SK-N-SH treated with all-trans-retinoic acid at 6 μM for 48 hours (cell line): ENCODE measurements at regions not wholly inside any gene's neighbourhood (a gene's known extent, or its start where the extent isn't known, plus 50 kb on each side); places are given as distances from the start of the nearest gene placed in this dataset.
"Not testable (repeated sequence)": the region's sequence is repeated elsewhere in the genome, so short reads cannot be mapped to it uniquely, and the experiment has no call there.

ENCODE experiments used
- ATAC-seq: fragments of 200-7000 bp; cut with Tn5 transposase; 3 replicates; pipeline ENCODE4 v1.9.1; 2020; ENCODE audit warnings: mild to moderate bottlenecking, moderate library complexity
- ARNTL ChIP-seq: fragments of 450-650 bp; formaldehyde crosslinking; IDR thresholded peaks from 2 replicates; pipeline ENCODE4 v1.5.0; 2020; ENCODE audit warnings: low read depth, mild to moderate bottlenecking, moderate library complexity, borderline replicate concordance
- BACH2 ChIP-seq: fragments of 250-450 bp; sonication (Bioruptor Pico); IDR thresholded peaks from 2 replicates; pipeline ENCODE4 v1.9.0; 2021; ENCODE audit warnings: mild to moderate bottlenecking, borderline replicate concordance
- CSDC2 ChIP-seq: fragments of 250-450 bp; sonication (Bioruptor Pico); IDR thresholded peaks from 2 replicates; pipeline ENCODE4 v1.5.0; 2020; ENCODE audit warnings: mild to moderate bottlenecking, moderate library complexity
- ESRRG ChIP-seq: fragments of 250-450 bp; sonication (Bioruptor Pico); IDR thresholded peaks from 2 replicates; pipeline ENCODE4 v1.6.1; 2021; ENCODE audit warnings: mild to moderate bottlenecking
- GLIS3 ChIP-seq: fragments of 250-450 bp; sonication (Bioruptor Pico); IDR thresholded peaks from 2 replicates; pipeline ENCODE4 v1.5.0; 2020; ENCODE audit warnings: mild to moderate bottlenecking, moderate library complexity
- ISL1 ChIP-seq: fragments of 250-450 bp; sonication (Bioruptor Pico); IDR thresholded peaks from 2 replicates; pipeline ENCODE4 v2.1.2; 2022; ENCODE audit warnings: mild to moderate bottlenecking, moderate library complexity
- OSR1 ChIP-seq: fragments of 250-450 bp; sonication (Bioruptor Pico); IDR thresholded peaks from 2 replicates; pipeline ENCODE4 v1.8.0; 2022; ENCODE audit warnings: moderate library complexity, mild to moderate bottlenecking, inconsistent platforms
- PPARA ChIP-seq: fragments of 250-450 bp; sonication (Bioruptor Pico); IDR thresholded peaks from 2 replicates; pipeline ENCODE4 v1.5.0; 2020; ENCODE audit warnings: mild to moderate bottlenecking, borderline replicate concordance
- RARB ChIP-seq: fragments of 250-450 bp; sonication (Bioruptor Pico); IDR thresholded peaks from 2 replicates; pipeline ENCODE4 v1.8.0; 2021; ENCODE audit warnings: mild to moderate bottlenecking, moderate library complexity
- SNAI2 ChIP-seq: fragments of 250-450 bp; sonication (Bioruptor Pico); IDR thresholded peaks from 2 replicates; pipeline ENCODE4 v1.5.0; 2020; ENCODE audit warnings: mild to moderate bottlenecking, moderate library complexity
- TOX ChIP-seq: fragments of 250-450 bp; sonication (Bioruptor Pico); IDR thresholded peaks from 2 replicates; pipeline ENCODE4 v1.8.0; 2021; ENCODE audit warnings: mild to moderate bottlenecking, moderate library complexity, borderline replicate concordance
- ZC3H10 ChIP-seq: fragments of 250-450 bp; sonication (Bioruptor Pico); IDR thresholded peaks from 2 replicates; pipeline ENCODE4 v1.5.1; 2021; ENCODE audit warnings: mild to moderate bottlenecking, moderate library complexity
- ZFP3 ChIP-seq: fragments of 250-450 bp; sonication (Bioruptor Pico); IDR thresholded peaks from 2 replicates; pipeline ENCODE4 v1.5.0; 2020; ENCODE audit warnings: mild to moderate bottlenecking, moderate library complexity
- ZFP30 ChIP-seq: fragments of 450-650 bp; formaldehyde crosslinking; IDR thresholded peaks from 2 replicates; pipeline ENCODE4 v1.5.0; 2022; ENCODE audit warnings: mild to moderate bottlenecking, moderate library complexity
- ZNF565 ChIP-seq: fragments of 450-650 bp; formaldehyde crosslinking; conservative IDR thresholded peaks from 2 replicates; pipeline ENCODE4 v1.5.0; 2020; ENCODE audit warnings: low read depth, mild to moderate bottlenecking, moderate library complexity
- ZNF70 ChIP-seq: fragments of 450-650 bp; formaldehyde crosslinking; IDR thresholded peaks from 2 replicates; pipeline ENCODE4 v1.5.0; 2020; ENCODE audit warnings: mild to moderate bottlenecking, moderate library complexity
- ZNF8 ChIP-seq: fragments of 450-650 bp; formaldehyde crosslinking; IDR thresholded peaks from 2 replicates; pipeline ENCODE4 v1.5.0; 2020; ENCODE audit warnings: mild to moderate bottlenecking, moderate library complexity
- TF ChIP-seq, protein P1 (sequence below): fragments of 250-450 bp; sonication (Bioruptor Pico); IDR thresholded peaks from 2 replicates; pipeline ENCODE4 v1.5.1; 2020; ENCODE audit warnings: low read depth, mild to moderate bottlenecking, moderate library complexity
- TF ChIP-seq, protein P2 (sequence below): fragments of 250-450 bp; sonication (Bioruptor Pico); IDR thresholded peaks from 2 replicates; pipeline ENCODE4 v1.5.0; 2020; ENCODE audit warnings: mild to moderate bottlenecking, moderate library complexity
- TF ChIP-seq, protein P3 (sequence below): fragments of 250-450 bp; sonication (Bioruptor Pico); IDR thresholded peaks from 2 replicates; pipeline ENCODE4 v1.5.1; 2021; ENCODE audit warnings: mild to moderate bottlenecking, moderate library complexity
- TF ChIP-seq, protein P4 (sequence below): fragments of 250-450 bp; sonication (Bioruptor Pico); IDR thresholded peaks from 2 replicates; pipeline ENCODE4 v1.8.0; 2020; ENCODE audit warnings: mild to moderate bottlenecking, moderate library complexity, borderline replicate concordance

DNA sequence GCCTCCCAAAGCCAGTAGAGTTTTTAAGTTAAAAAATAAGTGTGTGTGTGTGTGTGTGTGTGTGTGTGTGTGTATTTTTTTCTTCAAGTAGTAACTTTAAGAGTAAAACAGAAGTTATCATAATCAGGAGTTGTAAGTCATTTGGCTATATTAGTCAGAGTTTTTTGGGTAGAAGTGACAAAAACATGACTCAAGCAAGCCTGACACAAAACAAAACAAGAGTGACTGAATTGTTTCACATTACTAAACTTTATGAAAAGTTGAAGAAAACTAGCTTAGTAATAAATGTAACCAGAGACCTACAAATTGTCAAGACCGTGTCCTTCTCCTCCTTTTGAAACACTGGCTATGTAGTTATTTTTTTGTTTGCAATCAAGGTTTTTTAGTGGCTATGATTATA is 738.0 kb upstream of the PITX2 start:
- TF ChIP-seq, protein P1, sequence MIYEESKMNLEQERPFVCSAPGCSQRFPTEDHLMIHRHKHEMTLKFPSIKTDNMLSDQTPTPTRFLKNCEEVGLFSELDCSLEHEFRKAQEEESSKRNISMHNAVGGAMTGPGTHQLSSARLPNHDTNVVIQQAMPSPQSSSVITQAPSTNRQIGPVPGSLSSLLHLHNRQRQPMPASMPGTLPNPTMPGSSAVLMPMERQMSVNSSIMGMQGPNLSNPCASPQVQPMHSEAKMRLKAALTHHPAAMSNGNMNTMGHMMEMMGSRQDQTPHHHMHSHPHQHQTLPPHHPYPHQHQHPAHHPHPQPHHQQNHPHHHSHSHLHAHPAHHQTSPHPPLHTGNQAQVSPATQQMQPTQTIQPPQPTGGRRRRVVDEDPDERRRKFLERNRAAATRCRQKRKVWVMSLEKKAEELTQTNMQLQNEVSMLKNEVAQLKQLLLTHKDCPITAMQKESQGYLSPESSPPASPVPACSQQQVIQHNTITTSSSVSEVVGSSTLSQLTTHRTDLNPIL (CRISPR knock-in tag): no peak
- TF ChIP-seq OSR1: no peak
- TF ChIP-seq CSDC2: no peak
- TF ChIP-seq SNAI2 (CRISPR knock-in tag): no peak
- no peak for TF ChIP-seq BACH2 (CRISPR knock-in tag)
- TF ChIP-seq, protein P2, sequence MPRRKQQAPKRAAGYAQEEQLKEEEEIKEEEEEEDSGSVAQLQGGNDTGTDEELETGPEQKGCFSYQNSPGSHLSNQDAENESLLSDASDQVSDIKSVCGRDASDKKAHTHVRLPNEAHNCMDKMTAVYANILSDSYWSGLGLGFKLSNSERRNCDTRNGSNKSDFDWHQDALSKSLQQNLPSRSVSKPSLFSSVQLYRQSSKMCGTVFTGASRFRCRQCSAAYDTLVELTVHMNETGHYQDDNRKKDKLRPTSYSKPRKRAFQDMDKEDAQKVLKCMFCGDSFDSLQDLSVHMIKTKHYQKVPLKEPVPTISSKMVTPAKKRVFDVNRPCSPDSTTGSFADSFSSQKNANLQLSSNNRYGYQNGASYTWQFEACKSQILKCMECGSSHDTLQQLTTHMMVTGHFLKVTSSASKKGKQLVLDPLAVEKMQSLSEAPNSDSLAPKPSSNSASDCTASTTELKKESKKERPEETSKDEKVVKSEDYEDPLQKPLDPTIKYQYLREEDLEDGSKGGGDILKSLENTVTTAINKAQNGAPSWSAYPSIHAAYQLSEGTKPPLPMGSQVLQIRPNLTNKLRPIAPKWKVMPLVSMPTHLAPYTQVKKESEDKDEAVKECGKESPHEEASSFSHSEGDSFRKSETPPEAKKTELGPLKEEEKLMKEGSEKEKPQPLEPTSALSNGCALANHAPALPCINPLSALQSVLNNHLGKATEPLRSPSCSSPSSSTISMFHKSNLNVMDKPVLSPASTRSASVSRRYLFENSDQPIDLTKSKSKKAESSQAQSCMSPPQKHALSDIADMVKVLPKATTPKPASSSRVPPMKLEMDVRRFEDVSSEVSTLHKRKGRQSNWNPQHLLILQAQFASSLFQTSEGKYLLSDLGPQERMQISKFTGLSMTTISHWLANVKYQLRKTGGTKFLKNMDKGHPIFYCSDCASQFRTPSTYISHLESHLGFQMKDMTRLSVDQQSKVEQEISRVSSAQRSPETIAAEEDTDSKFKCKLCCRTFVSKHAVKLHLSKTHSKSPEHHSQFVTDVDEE: no peak
- no peak for TF ChIP-seq ESRRG
- TF ChIP-seq ZNF8 (CRISPR knock-in tag): no peak
- no peak for TF ChIP-seq ZNF70 (CRISPR knock-in tag)
- TF ChIP-seq PPARA (CRISPR knock-in tag): no peak
- no peak for TF ChIP-seq TOX (CRISPR knock-in tag)
- TF ChIP-seq, protein P3, sequence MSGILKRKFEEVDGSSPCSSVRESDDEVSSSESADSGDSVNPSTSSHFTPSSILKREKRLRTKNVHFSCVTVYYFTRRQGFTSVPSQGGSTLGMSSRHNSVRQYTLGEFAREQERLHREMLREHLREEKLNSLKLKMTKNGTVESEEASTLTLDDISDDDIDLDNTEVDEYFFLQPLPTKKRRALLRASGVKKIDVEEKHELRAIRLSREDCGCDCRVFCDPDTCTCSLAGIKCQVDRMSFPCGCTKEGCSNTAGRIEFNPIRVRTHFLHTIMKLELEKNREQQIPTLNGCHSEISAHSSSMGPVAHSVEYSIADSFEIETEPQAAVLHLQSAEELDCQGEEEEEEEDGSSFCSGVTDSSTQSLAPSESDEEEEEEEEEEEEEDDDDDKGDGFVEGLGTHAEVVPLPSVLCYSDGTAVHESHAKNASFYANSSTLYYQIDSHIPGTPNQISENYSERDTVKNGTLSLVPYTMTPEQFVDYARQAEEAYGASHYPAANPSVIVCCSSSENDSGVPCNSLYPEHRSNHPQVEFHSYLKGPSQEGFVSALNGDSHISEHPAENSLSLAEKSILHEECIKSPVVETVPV (CRISPR knock-in tag): no peak
- no peak for TF ChIP-seq ISL1 (CRISPR knock-in tag)
- TF ChIP-seq ZC3H10: no peak
- TF ChIP-seq RARB (CRISPR knock-in tag): no peak
- no peak for ATAC-seq

DNA sequence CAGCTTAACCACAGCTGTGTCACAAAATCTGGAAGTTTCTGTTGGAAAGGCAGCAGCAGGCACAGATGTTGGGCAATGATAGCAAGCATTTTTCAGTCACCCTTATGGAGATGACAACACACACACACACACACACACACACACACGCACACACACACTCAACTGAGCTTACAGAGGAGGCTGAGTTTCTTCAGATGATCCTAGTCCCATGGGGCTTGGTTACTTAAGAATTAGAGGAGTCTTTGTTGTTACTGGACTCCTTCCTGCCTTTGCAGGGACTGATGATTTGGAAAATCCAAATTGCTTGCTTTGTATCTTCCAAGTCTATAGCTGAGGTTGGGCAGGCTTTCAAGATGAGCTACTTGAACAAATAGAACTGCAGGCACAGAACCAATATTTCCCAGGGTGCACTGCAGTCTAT is 740.1 kb upstream of the PITX2 start:
- no peak for TF ChIP-seq PPARA (CRISPR knock-in tag)
- TF ChIP-seq, protein P1 (CRISPR knock-in tag): no peak
- no peak for TF ChIP-seq ZFP3 (CRISPR knock-in tag)
- no peak for TF ChIP-seq ZFP30
- TF ChIP-seq, protein P4, sequence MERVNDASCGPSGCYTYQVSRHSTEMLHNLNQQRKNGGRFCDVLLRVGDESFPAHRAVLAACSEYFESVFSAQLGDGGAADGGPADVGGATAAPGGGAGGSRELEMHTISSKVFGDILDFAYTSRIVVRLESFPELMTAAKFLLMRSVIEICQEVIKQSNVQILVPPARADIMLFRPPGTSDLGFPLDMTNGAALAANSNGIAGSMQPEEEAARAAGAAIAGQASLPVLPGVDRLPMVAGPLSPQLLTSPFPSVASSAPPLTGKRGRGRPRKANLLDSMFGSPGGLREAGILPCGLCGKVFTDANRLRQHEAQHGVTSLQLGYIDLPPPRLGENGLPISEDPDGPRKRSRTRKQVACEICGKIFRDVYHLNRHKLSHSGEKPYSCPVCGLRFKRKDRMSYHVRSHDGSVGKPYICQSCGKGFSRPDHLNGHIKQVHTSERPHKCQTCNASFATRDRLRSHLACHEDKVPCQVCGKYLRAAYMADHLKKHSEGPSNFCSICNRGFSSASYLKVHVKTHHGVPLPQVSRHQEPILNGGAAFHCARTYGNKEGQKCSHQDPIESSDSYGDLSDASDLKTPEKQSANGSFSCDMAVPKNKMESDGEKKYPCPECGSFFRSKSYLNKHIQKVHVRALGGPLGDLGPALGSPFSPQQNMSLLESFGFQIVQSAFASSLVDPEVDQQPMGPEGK (CRISPR knock-in tag): no peak
- TF ChIP-seq OSR1: no peak

DNA sequence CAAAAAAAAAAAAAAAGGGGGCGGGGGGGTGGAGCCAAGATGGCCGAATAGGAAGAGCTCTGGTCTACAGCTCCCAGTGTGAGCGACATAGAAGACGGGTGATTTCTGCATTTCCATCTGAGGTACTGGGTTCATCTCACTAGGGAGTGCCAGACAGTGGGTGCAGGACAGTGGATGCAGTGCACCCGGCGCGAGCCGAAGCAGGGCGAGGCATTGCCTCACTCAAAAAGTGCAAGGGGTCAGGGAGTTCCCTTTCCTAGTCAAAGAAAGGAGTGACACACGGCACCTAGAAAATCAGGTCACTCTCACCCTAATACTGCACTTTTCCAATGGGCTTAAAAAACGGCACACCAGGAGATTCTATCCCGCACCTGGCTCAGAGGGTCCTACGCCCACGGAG is 755.0 kb upstream of the PITX2 start:
- not testable (repeated sequence) for ATAC-seq

More for the DNA sequence above, 740.1 kb upstream of the PITX2 start:
- no peak for ATAC-seq

DNA sequence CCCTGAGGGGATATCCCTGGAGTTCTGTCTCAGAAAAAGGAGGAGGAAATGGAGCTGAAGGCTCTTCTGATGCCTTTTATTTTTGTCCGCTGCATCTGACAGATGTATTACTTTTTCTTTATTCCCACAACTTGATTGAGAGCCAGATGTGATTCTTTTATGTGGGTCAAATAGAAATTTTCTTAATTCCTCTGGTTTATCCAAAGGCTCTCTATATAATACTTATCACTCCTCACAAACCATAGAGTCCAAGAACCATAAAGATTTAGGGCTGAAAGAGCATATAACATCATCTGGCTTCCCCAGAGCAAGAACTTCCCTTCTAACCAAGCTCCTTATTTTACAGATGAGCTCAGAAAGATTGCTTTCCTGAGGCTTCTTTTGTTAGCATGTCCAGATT is 756.7 kb upstream of the FAM241A start:
- no peak for ATAC-seq
- no peak for TF ChIP-seq ISL1 (CRISPR knock-in tag)
- no peak for TF ChIP-seq PPARA (CRISPR knock-in tag)
- no peak for TF ChIP-seq RARB (CRISPR knock-in tag)
- TF ChIP-seq ZC3H10: no peak
- no peak for TF ChIP-seq CSDC2
- TF ChIP-seq, protein P1 (CRISPR knock-in tag): no peak
- no peak for TF ChIP-seq ARNTL
- no peak for TF ChIP-seq ZFP3 (CRISPR knock-in tag)
- no peak for TF ChIP-seq OSR1
- no peak for TF ChIP-seq ZNF70 (CRISPR knock-in tag)
- TF ChIP-seq, protein P2: no peak
- TF ChIP-seq ZFP30: no peak
- TF ChIP-seq ZNF565 (CRISPR knock-in tag): no peak
- TF ChIP-seq GLIS3 (CRISPR knock-in tag): no peak
